ENCODE measurements at regions not wholly inside any gene's neighbourhood (a gene's known extent, or its start where the extent isn't known, plus 50 kb on each side); places are given as distances from the start of the nearest gene placed in this dataset.

DNA sequence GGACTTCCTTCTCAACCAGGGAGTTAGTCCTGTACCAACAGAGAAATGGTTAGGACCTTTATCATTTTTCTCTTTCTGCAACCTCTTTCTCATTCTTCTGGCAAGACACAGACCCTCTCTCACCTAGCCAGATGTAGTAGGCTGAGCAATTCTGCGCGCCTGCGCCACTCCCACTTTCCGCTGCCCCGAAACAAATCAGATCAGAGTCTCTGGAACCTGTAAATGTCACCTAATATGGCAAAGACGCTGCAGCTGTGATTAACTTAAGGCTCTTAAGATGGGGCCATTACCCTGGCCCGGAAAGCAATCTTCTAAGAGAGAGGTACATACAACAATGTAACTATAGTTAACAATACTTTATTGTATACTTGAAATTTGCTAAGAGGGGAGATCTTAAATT, 94.3 kb upstream of the ASIC2 start:
- no peak for TF ChIP-seq EZH2phosphoT487 (IDR thresholded peaks at IDR 0.05; ENCODE audit: low read depth)
- TF ChIP-seq, protein P1, sequence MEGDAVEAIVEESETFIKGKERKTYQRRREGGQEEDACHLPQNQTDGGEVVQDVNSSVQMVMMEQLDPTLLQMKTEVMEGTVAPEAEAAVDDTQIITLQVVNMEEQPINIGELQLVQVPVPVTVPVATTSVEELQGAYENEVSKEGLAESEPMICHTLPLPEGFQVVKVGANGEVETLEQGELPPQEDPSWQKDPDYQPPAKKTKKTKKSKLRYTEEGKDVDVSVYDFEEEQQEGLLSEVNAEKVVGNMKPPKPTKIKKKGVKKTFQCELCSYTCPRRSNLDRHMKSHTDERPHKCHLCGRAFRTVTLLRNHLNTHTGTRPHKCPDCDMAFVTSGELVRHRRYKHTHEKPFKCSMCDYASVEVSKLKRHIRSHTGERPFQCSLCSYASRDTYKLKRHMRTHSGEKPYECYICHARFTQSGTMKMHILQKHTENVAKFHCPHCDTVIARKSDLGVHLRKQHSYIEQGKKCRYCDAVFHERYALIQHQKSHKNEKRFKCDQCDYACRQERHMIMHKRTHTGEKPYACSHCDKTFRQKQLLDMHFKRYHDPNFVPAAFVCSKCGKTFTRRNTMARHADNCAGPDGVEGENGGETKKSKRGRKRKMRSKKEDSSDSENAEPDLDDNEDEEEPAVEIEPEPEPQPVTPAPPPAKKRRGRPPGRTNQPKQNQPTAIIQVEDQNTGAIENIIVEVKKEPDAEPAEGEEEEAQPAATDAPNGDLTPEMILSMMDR (IDR thresholded peaks at IDR 0.05; ENCODE audit: low read depth, low read length) = no peak

Data from OCI-LY3 (cell line).